PFSK-1 (cell line): ENCODE measurements at regions not wholly inside any gene's neighbourhood (a gene's known extent, or its start where the extent isn't known, plus 50 kb on each side); places are given as distances from the start of the nearest gene placed in this dataset.

Experiments used
- FOXP2 ChIP-seq: optimal IDR thresholded peaks from 2 replicates; pipeline ENCODE3; 2011; ENCODE audit warnings: borderline replicate concordance, control low read depth, inconsistent platforms; ENCODE audit not compliant: insufficient read depth; ENCODE audit errors: extremely low read length, extremely low read depth
- POLR2AphosphoS5 ChIP-seq: IDR thresholded peaks from 2 replicates; pipeline ENCODE4 v1.6.1; 2012; ENCODE audit warnings: low read depth, mild to moderate bottlenecking, control low read depth, low read length, moderate library complexity
- SIN3A ChIP-seq: IDR thresholded peaks from 2 replicates; pipeline ENCODE4 v1.6.1; 2012; ENCODE audit warnings: mild to moderate bottlenecking, low read length, moderate library complexity, borderline replicate concordance; ENCODE audit not compliant: insufficient read depth
- TAF1 ChIP-seq: IDR thresholded peaks from 2 replicates; pipeline ENCODE4 v1.6.1; 2012; ENCODE audit warnings: low read length, control low read depth, borderline replicate concordance; ENCODE audit not compliant: insufficient read depth
- TF ChIP-seq, protein P1 (sequence below), 2 experiments: IDR thresholded peaks; 2 replicates each; pipeline versions ENCODE4 v1.6.1 to v1.8.0; 2011 to 2012; ENCODE audit warnings: low read depth in 2 of 2, low read length in 2 of 2, control low read depth in 1 of 2, inconsistent platforms in 1 of 2, mild to moderate bottlenecking in 1 of 2, moderate library complexity in 1 of 2; ENCODE audit not compliant: insufficient read depth in 1 of 2

DNA sequence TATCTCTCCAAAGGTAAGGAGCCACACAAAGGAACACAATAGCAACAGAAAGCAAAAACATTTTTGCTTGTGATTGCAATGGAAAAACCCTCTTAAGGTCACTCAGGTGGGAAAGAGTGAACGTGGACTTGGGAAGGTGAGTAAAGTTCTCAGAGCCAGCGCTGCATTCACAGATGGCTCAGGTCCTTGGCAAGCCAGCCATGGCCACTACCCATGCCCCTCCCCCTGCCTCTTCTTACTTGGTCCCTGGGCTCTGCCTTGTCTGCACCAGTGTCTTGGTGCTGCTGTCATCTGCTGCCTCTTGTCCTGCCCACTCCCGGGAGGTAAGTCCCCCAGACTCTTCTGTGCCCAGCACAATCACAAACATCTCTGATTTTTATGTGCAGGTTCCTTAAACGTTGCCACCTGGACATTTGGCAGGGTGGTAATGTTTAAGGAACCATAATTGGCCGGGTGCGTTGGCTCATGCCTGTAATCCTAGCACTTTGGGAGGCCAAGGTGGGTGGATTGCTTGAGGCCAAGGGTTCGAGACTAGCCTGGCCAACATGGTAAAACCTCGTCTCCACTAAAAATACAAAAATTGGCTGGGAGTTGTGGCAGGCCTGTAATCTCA lies 74.6 kb downstream of the FEM1C start:
- TF ChIP-seq FOXP2 = no peak
- TF ChIP-seq, protein P1, sequence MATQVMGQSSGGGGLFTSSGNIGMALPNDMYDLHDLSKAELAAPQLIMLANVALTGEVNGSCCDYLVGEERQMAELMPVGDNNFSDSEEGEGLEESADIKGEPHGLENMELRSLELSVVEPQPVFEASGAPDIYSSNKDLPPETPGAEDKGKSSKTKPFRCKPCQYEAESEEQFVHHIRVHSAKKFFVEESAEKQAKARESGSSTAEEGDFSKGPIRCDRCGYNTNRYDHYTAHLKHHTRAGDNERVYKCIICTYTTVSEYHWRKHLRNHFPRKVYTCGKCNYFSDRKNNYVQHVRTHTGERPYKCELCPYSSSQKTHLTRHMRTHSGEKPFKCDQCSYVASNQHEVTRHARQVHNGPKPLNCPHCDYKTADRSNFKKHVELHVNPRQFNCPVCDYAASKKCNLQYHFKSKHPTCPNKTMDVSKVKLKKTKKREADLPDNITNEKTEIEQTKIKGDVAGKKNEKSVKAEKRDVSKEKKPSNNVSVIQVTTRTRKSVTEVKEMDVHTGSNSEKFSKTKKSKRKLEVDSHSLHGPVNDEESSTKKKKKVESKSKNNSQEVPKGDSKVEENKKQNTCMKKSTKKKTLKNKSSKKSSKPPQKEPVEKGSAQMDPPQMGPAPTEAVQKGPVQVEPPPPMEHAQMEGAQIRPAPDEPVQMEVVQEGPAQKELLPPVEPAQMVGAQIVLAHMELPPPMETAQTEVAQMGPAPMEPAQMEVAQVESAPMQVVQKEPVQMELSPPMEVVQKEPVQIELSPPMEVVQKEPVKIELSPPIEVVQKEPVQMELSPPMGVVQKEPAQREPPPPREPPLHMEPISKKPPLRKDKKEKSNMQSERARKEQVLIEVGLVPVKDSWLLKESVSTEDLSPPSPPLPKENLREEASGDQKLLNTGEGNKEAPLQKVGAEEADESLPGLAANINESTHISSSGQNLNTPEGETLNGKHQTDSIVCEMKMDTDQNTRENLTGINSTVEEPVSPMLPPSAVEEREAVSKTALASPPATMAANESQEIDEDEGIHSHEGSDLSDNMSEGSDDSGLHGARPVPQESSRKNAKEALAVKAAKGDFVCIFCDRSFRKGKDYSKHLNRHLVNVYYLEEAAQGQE (IDR thresholded peaks at IDR 0.05; ENCODE audit: insufficient read depth in 1 of 2, low read depth in 2 of 2, low read length in 2 of 2) = no peak
- TF ChIP-seq TAF1 = no peak
- TF ChIP-seq SIN3A = no peak
- no peak for TF ChIP-seq POLR2AphosphoS5

DNA sequence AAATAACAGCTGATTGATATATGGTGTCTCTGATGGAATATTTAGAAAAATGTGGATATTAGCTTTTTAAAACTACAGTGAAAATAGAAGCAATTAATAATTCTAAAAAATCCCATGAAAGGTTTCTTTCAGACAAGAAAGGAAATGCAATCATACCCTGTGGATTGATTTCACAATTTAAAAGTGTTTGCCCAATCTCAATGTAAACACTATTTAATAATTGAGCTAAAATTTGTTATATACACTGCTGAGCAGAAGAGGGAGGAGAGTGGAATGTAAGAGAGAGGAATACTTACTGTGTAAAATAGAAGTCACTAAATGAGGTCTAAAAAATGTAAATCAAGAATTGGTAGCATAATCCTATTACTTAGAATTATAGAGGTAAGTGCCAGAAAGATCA lies 76.9 kb downstream of the FEM1C start:
- TF ChIP-seq TAF1 (no peak), FOXP2 (no peak), SIN3A (no peak), POLR2AphosphoS5 (no peak)
- TF ChIP-seq, protein P1 (IDR thresholded peaks at IDR 0.05; ENCODE audit: insufficient read depth in 1 of 2, low read depth in 2 of 2, low read length in 2 of 2) = no peak

DNA sequence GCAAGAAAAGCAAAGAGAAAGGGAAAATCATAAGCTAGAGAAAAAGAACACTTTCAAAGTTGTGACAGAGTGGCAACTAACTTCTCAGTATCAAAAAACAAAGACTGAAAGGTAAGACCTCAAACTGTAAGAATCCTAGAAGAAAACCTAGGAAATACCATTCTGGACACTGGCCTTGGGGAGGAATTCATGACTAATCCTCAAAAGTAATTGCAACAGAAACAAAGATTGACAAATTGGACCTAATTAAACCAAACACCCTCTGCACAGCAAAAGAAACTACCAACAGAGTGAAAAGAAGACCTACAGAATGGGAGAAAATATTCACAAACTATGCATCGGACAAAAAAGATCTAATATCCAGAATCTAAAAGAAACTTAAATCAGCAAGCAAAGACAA lies 79.1 kb downstream of the FEM1C start:
- TF ChIP-seq TAF1 (no peak), SIN3A (no peak), POLR2AphosphoS5 (no peak), FOXP2 (no peak)
- TF ChIP-seq, protein P1 (IDR thresholded peaks at IDR 0.05; ENCODE audit: insufficient read depth in 1 of 2, low read depth in 2 of 2, low read length in 2 of 2) = no peak

DNA sequence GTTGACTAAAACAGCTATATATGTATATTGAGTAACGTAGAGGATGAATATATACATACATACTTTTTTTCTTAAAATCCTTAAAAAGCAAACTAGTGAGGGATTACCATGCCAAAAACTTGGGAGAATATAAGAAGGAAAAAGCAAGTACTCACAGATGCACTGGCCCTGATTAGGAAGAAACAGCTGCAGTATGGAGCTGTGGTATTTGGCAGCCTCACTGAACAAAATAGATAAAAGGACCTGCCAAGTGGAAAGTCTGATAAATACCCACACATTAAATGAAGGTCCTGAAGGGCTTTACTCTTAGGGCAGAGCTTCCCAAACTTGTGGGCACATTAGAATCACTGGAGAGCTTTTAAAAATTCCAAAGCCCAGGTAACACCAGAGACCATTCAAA lies 80.6 kb downstream of the FEM1C start:
- TF ChIP-seq TAF1 (no peak), FOXP2 (no peak), POLR2AphosphoS5 (no peak), SIN3A (no peak)
- TF ChIP-seq, protein P1 (IDR thresholded peaks at IDR 0.05; ENCODE audit: insufficient read depth in 1 of 2, low read depth in 2 of 2, low read length in 2 of 2) = no peak

DNA sequence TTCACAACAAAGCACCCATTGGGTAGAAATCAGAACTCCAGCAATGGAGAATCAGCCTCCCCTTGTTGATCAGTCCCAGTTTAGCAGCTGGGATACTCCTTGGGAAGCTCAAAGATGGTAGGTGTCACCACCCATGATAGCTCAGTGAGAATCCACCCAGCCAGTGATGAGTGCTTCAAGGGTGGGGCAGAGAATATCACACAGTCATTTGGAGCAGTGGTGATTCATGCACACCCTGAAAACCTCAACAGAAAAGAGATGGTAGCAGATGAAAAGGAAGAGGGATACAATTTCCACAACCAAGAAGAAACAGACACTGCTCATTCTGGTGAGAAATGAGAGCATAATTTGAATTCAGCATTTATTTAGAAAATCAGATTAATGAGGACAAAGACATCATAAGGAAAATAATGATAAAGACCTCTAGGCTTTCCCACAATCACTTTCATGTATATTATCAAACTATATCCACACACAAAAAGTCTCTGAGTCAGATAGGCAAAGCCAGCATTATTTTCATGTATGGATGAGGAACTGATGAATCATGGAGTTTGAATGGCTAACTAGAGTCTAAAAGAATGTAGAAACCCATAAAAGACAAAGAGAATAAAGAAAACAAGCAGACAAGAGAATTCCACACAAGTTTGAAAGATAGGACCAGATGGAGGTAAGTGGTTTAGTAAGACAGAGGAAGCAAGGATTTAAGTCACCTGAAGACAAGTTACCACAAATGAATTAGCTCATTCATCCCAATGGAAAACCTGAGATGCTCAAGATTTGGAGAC lies 82.9 kb downstream of the FEM1C start:
- no peak for TF ChIP-seq SIN3A
- no peak for TF ChIP-seq FOXP2
- no peak for TF ChIP-seq POLR2AphosphoS5
- TF ChIP-seq, protein P1 (IDR thresholded peaks at IDR 0.05; ENCODE audit: insufficient read depth in 1 of 2, low read depth in 2 of 2, low read length in 2 of 2) = no peak
- no peak for TF ChIP-seq TAF1
